ENCODE measurements at regions not wholly inside any gene's neighbourhood (a gene's known extent, or its start where the extent isn't known, plus 50 kb on each side); places are given as distances from the start of the nearest gene placed in this dataset.
A peak's percentile ranks its signal among the peaks of the same experiment; 100 is the strongest.

DNA sequence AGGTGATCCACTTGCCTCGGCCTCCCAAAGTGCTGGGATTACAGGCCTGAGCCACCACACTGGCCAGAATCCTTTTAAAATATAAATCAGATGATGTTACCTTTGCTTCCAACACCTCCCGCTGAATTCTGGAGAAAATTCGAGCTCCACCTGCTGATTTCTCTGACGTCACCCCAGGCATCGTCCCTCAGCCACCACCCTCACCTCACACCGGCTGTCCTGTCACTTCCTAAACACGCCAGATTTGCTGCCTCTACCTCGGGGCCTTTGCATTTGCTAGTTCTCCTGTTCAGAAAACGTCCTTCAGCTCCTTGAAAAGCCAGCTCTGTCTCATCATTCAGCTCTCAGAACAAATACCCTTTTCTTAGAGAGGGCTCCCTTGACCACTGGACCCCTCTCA lies 57.9 kb downstream of the FBXO2 start:
- Histone ChIP-seq H3K27me3 (peaks cover 0 to 73% of the 10 kb centered on the region in 2 donors), H3K4me1 (no peaks in the 10 kb centered on the region), H3K27ac (no peak overlapping the region), H3K9me3 (peaks cover 0 to 11% (median 0%) of the 10 kb centered on the region in 3 donors), H3K4me3 (no peak overlapping the region), H3K36me3 (no peaks in the 10 kb centered on the region)
- no peak for DNase-seq
- TF ChIP-seq, protein P1, sequence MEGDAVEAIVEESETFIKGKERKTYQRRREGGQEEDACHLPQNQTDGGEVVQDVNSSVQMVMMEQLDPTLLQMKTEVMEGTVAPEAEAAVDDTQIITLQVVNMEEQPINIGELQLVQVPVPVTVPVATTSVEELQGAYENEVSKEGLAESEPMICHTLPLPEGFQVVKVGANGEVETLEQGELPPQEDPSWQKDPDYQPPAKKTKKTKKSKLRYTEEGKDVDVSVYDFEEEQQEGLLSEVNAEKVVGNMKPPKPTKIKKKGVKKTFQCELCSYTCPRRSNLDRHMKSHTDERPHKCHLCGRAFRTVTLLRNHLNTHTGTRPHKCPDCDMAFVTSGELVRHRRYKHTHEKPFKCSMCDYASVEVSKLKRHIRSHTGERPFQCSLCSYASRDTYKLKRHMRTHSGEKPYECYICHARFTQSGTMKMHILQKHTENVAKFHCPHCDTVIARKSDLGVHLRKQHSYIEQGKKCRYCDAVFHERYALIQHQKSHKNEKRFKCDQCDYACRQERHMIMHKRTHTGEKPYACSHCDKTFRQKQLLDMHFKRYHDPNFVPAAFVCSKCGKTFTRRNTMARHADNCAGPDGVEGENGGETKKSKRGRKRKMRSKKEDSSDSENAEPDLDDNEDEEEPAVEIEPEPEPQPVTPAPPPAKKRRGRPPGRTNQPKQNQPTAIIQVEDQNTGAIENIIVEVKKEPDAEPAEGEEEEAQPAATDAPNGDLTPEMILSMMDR (IDR thresholded peaks at IDR 0.05): no peak
- intact Hi-C loops (cut with DNase I; ENCODE audit: low total_unique reads): no loop called here

DNA sequence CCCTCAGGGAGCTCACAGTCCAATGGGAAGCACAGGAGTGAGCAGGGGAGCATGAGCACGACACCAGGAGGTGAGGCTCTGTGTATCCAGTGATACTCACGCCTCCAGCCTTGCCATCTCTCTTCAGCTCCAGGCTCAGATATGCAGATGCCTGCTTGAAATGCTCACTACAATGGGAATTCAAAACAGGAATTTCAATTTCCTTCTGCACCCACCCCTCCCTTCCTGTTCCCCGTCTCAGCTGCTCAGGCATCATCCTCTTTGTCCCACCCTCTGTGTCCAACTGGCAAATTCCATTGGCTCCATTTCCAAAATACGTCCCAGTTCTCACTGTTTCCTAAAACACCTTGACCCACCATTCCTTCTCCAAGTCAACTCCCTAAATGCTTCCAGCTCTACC lies 58.9 kb downstream of the FBXO2 start:
- intact Hi-C loops (cut with DNase I; ENCODE audit: low total_unique reads): no loop called here

DNA sequence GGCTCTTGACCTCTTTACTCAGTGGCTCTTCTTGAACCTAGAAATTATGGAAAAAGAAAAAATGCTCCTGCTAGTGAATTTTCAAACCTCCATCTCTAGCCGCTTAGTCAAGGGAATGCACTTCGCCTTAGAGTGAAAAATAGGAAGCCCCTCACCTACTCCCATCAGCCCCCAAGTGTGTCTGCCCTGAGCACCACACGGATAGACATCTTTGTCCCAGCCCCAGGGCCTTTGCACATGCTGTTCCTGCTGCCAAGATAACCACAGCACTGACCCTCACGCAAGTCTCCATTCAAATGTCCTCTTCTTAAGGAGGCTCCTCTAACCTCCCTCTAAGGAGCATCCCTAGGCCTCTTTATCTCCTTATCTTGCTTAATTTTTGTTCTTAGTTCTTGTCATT lies 59.6 kb downstream of the FBXO2 start:
- no peak overlapping the region for H3K4me3 ChIP-seq
- intact Hi-C loops (cut with DNase I; ENCODE audit: low total_unique reads): no loop called here
- no peaks in the 10 kb centered on the region for H3K36me3 ChIP-seq
- TF ChIP-seq, protein P1 (IDR thresholded peaks at IDR 0.05): no peak
- no peaks in the 10 kb centered on the region for H3K4me1 ChIP-seq
- peaks cover 0 to 13% (median 0%) of the 10 kb centered on the region in 3 donors for H3K9me3 ChIP-seq
- DNase-seq: no peak
- H3K27ac ChIP-seq: no peak overlapping the region
- H3K27me3 ChIP-seq: peaks cover 0 to 69% of the 10 kb centered on the region in 2 donors

More for the DNA sequence above, 58.9 kb downstream of the FBXO2 start:
- Histone ChIP-seq H3K4me3 (no peak overlapping the region), H3K9me3 (peaks cover 0 to 13% (median 0%) of the 10 kb centered on the region in 3 donors), H3K36me3 (no peaks in the 10 kb centered on the region), H3K27me3 (peaks cover 0 to 68% of the 10 kb centered on the region in 2 donors), H3K4me1 (no peaks in the 10 kb centered on the region), H3K27ac (no peak overlapping the region)
- TF ChIP-seq, protein P1 (IDR thresholded peaks at IDR 0.05): no peak
- no peak for DNase-seq

DNA sequence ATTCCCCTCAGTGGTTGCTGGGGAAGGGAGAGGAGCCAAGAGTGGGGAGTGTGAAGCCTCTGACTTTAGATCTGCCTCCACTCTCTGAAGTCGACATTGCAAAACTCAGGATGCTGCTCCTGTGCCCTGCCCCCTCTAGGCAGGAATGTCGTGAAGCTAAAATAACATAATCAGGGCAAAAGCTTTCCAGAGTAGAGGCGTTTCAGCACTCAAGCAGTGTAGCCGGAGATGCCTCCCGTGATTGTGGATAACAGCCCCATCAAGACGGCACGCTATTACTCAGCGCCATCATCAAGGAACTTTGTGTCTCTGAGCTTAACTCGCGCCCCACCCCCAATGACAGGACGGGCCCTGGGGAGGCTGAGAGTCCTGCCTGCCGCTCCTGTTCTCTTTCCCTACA lies 60.0 kb downstream of the FBXO2 start:
- peaks cover 0 to 69% of the 10 kb centered on the region in 2 donors for H3K27me3 ChIP-seq

DNA sequence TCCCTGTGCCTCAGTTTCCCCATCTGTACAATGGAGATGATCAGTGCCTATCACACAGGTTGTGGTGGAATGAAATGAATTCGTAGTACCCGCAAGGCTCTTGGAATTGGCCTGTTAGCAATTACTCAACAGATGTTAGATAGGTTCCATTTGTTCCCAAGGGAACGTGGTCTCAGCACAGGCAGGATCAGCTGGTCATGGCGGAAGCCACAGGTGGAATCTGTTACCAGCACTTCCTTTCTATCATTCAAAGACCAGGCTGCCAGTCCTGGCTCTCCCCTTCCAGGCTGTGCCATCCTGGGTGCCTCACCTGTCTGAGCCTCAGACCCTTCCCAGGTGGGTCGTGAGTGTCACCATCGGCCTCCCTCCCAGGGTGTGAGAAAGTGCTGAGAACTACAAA lies 61.5 kb downstream of the FBXO2 start:
- H3K4me3 ChIP-seq: no peak overlapping the region
- H3K27me3 ChIP-seq: peaks cover 0 to 57% of the 10 kb centered on the region in 2 donors

More for the DNA sequence above, 60.0 kb downstream of the FBXO2 start:
- intact Hi-C loops (cut with DNase I; ENCODE audit: low total_unique reads): no loop called here
- Histone ChIP-seq H3K36me3 (no peaks in the 10 kb centered on the region), H3K9me3 (peaks cover 0 to 13% (median 0%) of the 10 kb centered on the region in 3 donors), H3K27ac (no peak overlapping the region), H3K4me1 (no peaks in the 10 kb centered on the region), H3K4me3 (no peak overlapping the region)
- TF ChIP-seq, protein P1 (IDR thresholded peaks at IDR 0.05): peak in 1 of 2 experiments; percentile 5
- DNase-seq: no peak

More for the DNA sequence above, 61.5 kb downstream of the FBXO2 start:
- no peaks in the 10 kb centered on the region for H3K36me3 ChIP-seq
- H3K4me1 ChIP-seq: no peaks in the 10 kb centered on the region
- TF ChIP-seq, protein P1 (IDR thresholded peaks at IDR 0.05): no peak
- no peak for DNase-seq
- intact Hi-C loops (cut with DNase I; ENCODE audit: low total_unique reads): no loop called here
- H3K27ac ChIP-seq: no peak overlapping the region
- peaks cover 0 to 13% (median 2%) of the 10 kb centered on the region in 3 donors for H3K9me3 ChIP-seq
